NCI-H1048 (cell line): ENCODE measurements at regions not wholly inside any gene's neighbourhood (a gene's known extent, or its start where the extent isn't known, plus 50 kb on each side); places are given as distances from the start of the nearest gene placed in this dataset.
A peak's percentile ranks its signal among the peaks of the same experiment; 100 is the strongest.

Experiments used
- DNase-seq: peaks from one replicate; lab custom pipeline; 2025; lab: John Stamatoyannopoulos, UW

GRCh38 chr4:96183611-96184010 is 343.7 kb downstream of the PDHA2 start:
- DNase-seq, result no peak

DNA sequence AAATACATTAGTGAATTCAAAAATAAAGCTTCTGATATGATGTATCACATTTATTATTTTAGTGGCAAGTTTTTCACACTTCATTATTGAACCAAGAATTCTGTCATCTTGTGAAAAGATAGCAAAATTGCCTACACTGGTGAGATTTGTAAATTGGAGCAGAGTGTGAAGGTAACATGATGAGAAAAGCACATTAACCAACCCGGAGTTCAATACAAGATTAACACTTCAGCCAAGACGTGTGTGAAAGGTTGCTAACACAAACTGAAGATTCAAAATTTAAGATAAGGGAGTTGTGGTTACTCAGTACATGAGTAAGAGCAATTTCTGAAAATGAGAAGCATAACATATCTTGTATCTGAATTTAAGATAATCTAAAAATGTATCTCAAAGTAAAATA is 346.7 kb downstream of the PDHA2 start:
- no peak for DNase-seq

GRCh38 chr4:96189761-96190160 is 349.9 kb downstream of the PDHA2 start:
- no peak for DNase-seq

DNA sequence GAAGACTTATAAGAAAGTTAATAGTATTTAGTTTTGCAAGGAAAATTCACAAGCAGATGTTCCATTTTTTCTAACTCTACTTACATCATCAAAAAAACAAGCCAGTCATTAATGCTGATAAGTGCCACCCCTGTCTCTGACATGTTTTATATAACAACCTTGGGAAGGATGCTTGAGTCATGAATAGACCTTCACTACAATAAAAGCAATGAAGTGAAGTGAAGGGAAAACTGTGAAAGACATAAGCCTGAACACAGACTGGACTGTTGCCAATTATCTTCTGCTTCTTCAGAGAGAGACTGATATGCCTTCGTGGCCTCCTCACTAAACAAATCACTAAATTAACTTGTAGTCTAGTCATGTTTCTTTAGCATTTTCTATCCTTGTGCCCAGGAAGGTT is 353.2 kb downstream of the PDHA2 start:
- no peak for DNase-seq

DNA sequence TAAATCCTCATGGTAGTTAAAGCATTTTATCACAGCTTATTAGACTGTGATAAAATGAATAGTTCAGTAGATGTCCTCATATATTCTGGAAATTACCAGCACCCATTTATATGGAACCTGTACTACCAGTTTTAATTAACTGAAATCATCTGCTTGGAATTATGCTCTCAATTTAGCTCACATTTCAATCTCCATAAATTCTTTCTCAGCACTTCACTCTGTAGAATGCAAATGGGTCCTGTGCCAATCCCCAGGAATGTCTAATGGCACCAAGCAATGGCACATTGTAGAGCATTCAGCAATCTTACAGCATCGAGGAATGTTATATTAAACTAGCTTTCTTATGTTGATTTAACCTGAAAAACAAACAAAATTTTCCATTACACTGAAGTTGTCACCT is 355.1 kb downstream of the PDHA2 start:
- peak; percentile 4 for DNase-seq

DNA sequence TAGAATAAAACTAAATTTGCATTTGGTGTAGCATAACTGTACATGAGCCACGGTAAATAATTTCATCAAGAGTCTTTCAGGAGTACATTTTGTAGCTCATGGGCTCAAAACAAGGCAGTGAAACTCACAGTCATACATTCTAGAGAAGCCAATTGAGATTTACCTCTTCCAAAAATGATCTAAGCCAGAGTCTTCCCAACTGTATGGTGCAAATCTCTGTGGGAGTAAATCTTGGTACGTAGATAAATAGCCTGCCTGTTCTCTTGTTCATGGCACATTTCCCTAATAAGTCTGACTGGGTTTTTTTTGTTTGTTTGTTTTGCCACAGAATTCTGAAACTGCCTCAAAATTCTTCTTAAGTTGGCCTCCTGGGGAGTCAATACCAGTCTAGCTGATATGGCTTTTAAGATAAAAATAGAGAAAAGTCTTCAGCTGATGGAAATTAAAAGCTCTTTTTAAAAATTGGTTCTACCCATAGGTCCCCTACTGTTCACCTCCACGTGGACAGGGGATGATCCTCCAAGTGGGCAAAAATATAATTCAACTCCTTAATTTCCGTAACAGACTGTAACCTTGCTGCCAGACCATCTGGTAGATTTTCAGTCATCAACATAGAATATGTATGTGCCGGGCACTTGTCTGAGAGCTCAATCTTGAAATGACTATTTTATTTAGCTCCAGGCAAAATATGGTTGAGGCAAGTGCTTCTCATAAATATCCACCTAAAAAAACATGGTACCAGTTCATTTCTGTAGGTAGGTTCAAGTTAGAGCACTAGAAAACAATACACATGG is 365.4 kb downstream of the PDHA2 start:
- no peak for DNase-seq

- no peak for DNase-seq
Observed at GRCh38 chr4:96227515-96227914, 387.6 kb downstream of the PDHA2 start.

DNA sequence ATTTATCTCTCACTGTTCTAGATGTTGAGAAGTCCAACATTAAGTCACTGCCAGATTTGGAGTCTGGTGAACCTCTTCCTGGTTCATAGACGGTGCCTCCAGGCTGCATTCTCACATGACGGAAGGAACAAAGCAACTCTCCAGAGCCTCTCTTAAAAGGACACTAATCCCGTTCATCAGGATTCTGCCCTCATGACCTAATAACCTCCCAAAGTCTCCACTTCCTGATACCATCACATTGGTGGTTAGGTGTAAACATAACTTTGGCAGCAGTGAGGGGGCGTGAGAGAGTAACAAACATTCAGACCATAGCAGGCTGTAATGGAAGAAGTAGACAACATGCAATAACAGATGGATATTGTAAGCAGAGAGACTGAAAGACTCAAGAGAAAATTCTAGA is 388.6 kb downstream of the PDHA2 start:
- DNase-seq, result no peak

- DNase-seq, result no peak
Observed at GRCh38 chr4:96240041-96240440, 400.1 kb downstream of the PDHA2 start.

GRCh38 chr4:96241819-96242218 is 401.9 kb downstream of the PDHA2 start:
- DNase-seq, result no peak

DNA sequence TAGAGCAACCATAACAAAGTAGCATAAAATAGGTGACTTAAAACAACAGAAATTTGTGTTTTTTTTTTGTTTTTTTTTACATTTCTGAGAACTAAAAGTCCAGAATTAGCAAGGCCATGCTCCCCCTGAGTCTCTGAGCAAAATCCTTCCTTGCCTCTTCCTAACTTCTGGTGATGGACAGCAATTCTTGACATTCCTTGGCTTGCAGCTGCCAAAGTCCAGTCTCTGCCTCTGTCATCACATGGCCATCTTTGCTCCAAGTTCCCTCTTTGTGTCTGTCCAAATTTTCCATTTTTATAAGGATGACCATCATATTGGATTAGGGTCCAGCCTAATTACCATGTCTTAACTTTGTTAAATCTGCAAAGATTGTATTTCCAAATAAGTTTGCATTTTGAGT is 407.2 kb downstream of the PDHA2 start:
- no peak for DNase-seq

- no peak for DNase-seq
Observed at GRCh38 chr4:96248225-96248624, 408.3 kb downstream of the PDHA2 start.

DNA sequence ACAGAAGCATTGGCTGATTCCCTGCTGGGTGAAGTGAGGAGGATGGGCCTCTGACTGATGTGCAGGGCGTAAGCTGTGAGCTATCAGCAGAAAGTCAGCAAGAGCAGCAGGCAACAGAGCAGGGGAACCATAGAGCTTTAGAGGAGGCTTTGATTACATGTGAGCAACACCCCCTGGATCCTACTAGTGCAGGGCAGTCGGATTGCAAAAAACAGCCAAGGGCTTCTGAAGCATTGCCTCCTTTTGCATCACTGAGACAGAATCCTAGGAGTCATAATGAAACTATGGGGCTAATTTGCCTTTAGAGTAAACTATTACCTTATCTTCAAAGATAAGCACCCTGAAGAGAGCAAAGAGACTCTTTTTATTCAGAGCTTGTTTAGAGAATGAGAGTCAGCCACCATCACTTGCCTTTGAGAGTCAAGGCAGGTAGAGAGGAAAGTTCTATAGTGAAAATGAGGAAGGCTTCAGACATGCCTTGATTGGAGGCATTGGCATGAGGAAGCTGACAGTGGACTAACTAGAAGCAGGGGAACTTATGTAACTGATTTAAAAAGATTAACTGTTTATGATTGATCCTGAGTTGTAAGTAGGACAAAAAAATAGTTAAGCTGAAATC is 420.3 kb downstream of the PDHA2 start:
- DNase-seq, result no peak

DNA sequence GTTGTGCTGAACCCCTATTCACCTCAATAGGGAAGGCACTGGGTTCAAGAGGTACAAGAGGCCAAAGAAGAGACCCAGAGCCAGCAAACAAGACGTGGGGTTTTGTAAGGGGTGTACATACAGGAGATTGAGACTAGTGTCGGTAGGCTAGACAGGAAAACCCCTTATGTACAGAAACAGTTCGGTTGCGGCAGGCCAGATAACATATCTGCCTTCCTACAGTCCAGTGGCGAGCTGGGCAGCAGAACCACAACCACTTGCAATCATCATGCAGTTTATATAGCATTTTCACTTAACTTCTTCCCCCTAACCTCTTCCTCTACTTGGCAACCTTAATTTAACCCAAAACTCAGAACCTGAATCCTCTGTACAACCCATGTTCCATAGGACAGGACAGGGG is 422.2 kb downstream of the PDHA2 start:
- no peak for DNase-seq

DNA sequence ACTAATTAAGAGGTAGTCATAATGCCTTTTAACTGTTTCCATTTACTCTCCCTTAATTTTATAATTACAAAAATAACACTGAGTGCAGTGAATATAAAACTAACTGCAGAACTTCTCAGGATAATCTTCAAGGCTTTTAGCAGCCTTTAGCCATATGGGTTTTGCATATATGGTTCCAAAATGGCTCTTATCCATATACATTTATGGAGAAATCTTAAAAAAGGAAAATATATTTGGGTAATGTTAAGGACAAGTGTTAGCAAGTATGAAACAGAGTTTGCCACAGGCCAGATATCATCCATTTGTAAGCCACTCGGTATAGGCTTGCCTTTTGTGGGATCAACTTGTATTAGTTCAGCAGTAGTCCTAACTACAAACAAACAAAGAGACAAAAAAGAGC is 423.4 kb downstream of the PDHA2 start:
- DNase-seq, result no peak

DNA sequence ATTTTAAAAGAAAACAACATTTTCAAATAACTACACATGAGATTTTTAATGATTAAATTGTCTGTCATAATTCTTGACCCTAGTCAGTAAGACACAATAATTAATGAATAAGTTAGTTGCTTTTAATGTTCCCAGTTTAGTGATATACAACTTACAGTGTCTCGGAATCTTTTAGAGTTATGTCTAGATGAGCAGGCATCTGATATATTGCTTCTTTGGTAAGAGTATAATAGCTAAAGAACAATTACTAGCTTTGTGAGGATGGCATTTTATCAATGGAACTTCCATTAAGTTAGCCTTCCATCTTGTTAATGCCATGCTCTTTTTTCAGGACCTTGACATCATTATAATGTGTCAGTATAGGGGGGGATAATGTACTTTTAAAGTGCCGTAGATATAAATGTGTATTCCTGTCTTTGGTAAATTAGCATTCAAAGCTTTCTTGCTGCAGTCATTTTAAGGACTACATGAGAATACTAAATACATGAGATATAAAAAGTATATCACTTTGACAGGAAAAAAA is 425.1 kb downstream of the PDHA2 start:
- no peak for DNase-seq

DNA sequence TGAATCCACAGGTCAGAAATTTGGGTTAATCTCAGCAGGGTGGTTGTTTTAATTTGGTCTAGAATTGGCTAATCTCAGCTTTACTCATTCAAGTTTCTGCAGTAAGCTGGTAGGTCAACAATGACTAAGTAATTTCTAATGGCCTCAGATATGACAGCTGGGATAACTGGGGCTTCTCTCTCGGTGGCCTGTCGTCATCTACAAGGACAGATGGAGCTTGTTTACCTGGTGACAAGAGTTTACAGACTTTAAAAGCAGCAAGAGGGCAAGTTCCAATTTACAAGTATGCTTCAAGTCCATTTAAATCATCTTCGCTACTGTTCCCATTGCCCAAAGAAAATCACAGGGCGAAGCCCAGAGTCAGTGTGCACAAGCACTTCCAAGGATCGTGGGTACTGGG is 453.9 kb downstream of the PDHA2 start:
- DNase-seq, result no peak

DNA sequence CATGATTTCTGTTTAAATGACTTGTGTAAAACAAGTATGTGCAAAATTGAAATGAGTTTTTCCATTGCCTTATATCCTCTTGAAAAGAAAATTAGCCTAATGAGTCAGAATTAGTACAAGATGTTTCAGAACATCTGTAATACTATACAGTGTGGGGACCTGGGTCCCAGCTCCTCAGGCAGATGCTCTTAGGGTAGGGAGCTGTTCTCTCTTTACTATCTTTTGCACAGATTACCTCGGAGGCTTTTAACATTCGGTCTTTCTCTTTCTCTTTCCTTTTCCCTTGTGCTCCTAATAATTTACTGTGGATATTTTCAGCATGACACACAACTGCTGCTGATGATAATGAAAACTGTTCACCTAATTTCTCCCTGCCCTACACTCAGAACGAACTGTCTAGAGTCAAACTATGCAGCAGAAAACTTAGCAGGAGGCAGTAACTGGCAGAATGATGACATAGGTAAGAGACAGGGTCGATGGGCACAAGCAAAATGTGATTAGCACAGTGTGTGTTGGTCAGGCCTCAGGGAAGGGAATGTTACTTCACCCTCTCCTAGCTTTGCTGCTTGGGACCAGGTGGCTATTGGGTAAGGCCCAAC is 455.3 kb downstream of the PDHA2 start:
- DNase-seq, result no peak

DNA sequence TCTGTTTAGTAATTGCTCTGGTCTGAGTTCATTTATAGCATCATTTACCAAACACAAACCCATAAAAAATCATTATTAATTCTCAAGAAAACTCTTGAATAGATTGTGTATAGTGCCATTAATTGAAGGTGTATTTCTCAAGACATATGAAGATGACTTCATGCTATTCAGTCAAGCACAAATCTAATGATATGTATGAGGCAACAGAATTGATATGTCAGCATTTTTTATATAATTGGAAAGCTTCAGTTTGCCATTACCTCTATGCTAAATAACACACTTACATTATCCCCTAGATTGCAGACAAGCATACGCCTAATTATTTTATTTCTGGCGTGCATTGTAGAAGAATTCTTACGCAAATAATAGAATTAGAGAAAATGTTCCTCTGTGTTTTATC is 461.8 kb downstream of the PDHA2 start:
- no peak for DNase-seq

DNA sequence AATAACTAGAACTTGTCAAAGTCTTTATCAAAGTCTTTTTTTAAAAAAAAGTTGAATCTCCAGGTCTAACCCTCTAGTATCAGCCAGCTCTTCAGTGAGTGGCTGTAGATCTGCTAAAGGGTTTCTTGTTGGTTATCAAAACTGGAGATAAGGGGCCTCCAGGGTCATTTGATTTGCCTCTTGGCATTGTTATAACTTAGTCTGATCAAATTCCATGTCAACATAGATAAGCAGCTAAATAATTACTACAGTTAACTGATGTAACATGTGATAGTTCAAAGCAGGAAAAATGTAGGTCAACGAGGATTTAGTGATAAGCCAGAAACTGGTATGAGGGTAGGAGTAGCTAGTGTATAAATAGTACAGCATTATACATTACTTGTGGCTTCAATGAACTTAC is 465.1 kb downstream of the PDHA2 start:
- DNase-seq, result no peak

- DNase-seq, result no peak
Observed at GRCh38 chr4:96312046-96312685, 472.3 kb downstream of the PDHA2 start.

GRCh38 chr4:96315815-96316214 is 475.9 kb downstream of the PDHA2 start:
- DNase-seq, result no peak

DNA sequence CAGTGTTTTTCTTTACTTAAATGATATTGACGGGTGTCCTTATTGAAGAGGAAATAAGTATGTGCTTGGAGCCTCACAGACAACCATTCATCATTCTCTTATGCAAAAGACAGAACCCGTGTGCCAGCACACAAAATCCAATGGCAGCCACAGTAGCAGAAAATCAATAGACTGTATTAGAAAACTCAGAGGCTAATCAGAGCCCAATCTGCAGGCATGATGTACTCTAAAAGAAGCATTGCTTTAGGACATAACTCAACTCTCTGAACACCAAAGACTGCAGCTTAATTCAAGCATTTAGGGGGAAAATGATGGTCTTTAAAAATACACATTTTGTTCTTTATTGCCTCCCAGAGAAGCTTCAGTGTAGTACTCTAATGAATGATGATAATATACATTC is 476.9 kb downstream of the PDHA2 start:
- DNase-seq, result no peak
